K562 (cell line): ENCODE measurements at regions not wholly inside any gene's neighbourhood (a gene's known extent, or its start where the extent isn't known, plus 50 kb on each side); places are given as distances from the start of the nearest gene placed in this dataset.

Source experiments
- ATAC-seq: fragments of 200-7000 bp; cut with Tn5 transposase; 3 replicates; pipeline ENCODE4 v1.9.1; 2020; ENCODE audit warnings: moderate library complexity
- BruUV-seq: library from RNA; stranded (reverse); fragments of 400-500 nt; replicated peaks from 2 replicates; lab custom pipeline; 2021; lab: Mats Ljungman, UMichigan
- CTCF ChIA-PET: fragments of 300-600 bp; formaldehyde crosslinking; extraction: SDS; loops from one replicate; lab custom pipeline; 2021; ENCODE audit warnings: low intra/inter-chr PET ratio; lab: Yijun Ruan, JAX
- POLR2A ChIA-PET: fragments of 300-600, 350-650 bp; sonication (Branson Sonifier 250); formaldehyde crosslinking; extraction: SDS; loops from one replicate; lab custom pipeline; 2021; ENCODE audit warnings: antibody characterized with exemption, inconsistent platforms; lab: Yijun Ruan, JAX
- DNase-seq, 4 experiments: peaks; one replicate each; pipeline versions ENCODE4 v3.0.0 to v3.0.0-alpha.2; 2011 to 2018; ENCODE audit warnings: low spot score in 3 of 4, mixed read lengths in 3 of 4; ENCODE audit errors: extremely low read depth in 1 of 4
- FAIRE-seq: peaks from 2 replicates; lab custom pipeline; 2011; peaks lifted over from hg19 to GRCh38; lab: Jason Lieb, UNC
- H2AFZ ChIP-seq: 2 replicates; pipeline ENCODE4 v1.6.0; 2011; ENCODE audit warnings: low read depth, low read length, control low read depth, inconsistent platforms
- H3K27ac ChIP-seq: fragments of 200-600 bp; 3 replicates; pipeline ENCODE4 v1.8.0; 2011; ENCODE audit warnings: low read depth, mild to moderate bottlenecking, control low read depth, inconsistent platforms, low read length, moderate library complexity, mixed read lengths; ENCODE audit errors: extremely low read depth
- H3K27me3 ChIP-seq, 2 experiments: fragments of 300-600 bp in 1 of 2; 2 replicates in 1 of 2; 3 replicates in 1 of 2; pipeline versions ENCODE4 v1.6.0 to v1.8.0; 2011; ENCODE audit warnings: inconsistent platforms in 2 of 2, low read length in 2 of 2, mild to moderate bottlenecking in 1 of 2, mixed read lengths in 1 of 2, moderate library complexity in 1 of 2; ENCODE audit not compliant: control insufficient read depth in 2 of 2, insufficient read depth in 2 of 2
- H3K36me3 ChIP-seq: fragments of 300-600 bp; 3 replicates; pipeline ENCODE4 v1.8.0; 2011; ENCODE audit warnings: mild to moderate bottlenecking, low read length, inconsistent platforms; ENCODE audit not compliant: control insufficient read depth, insufficient read depth
- H3K4me1 ChIP-seq, 2 experiments: fragments of 200-600 bp in 1 of 2; replicated peaks in 1 of 2; 2 replicates in 1 of 2; 3 replicates in 1 of 2; pipeline versions ENCODE4 v1.5.1 to v1.8.0; 2011; ENCODE audit warnings: inconsistent platforms in 2 of 2, low read length in 2 of 2, mild to moderate bottlenecking in 1 of 2, mixed read lengths in 1 of 2, moderate library complexity in 1 of 2; ENCODE audit not compliant: control insufficient read depth in 2 of 2, insufficient read depth in 2 of 2
- H3K4me2 ChIP-seq: 2 replicates; pipeline ENCODE4 v1.6.1; 2011; ENCODE audit warnings: low read length, control low read depth, inconsistent platforms, mixed read lengths; ENCODE audit not compliant: insufficient read depth
- H3K4me3 ChIP-seq: fragments of 200-600 bp; sonication (generic), shearing (Covaris generic); 2 replicates; pipeline ENCODE4 v1.5.1; 2016; ENCODE audit warnings: control low read depth, inconsistent platforms
- H3K79me2 ChIP-seq: fragments of 200-600 bp; 3 replicates; pipeline ENCODE4 v1.8.0; 2011; ENCODE audit warnings: low read length, inconsistent platforms; ENCODE audit not compliant: control insufficient read depth, insufficient read depth
- H3K9ac ChIP-seq, 2 experiments: 2 replicates each; pipeline versions ENCODE4 v1.6.0 to v1.6.1; 2011; ENCODE audit warnings: low read depth in 2 of 2, low read length in 2 of 2, control low read depth in 1 of 2, inconsistent platforms in 1 of 2, mild to moderate bottlenecking in 1 of 2, mixed read lengths in 1 of 2; ENCODE audit not compliant: insufficient read depth in 1 of 2
- H3K9me1 ChIP-seq: one replicate; pipeline ENCODE4 v1.6.0; 2011; ENCODE audit warnings: inconsistent platforms, mild to moderate bottlenecking, low read length, moderate library complexity; ENCODE audit not compliant: control insufficient read depth, insufficient read depth
- H3K9me3 ChIP-seq: replicated peaks from 2 replicates; pipeline ENCODE4 v1.5.1; 2011; ENCODE audit warnings: low read depth, low read length, inconsistent platforms; ENCODE audit not compliant: control insufficient read depth, insufficient read depth
- H4K20me1 ChIP-seq: replicated peaks from 2 replicates; pipeline ENCODE4 v1.6.1; 2011; ENCODE audit warnings: low read length, inconsistent platforms, mixed read lengths; ENCODE audit not compliant: control insufficient read depth, insufficient read depth
- CBFA2T2 ChIP-seq: fragments of 450-650 bp; conservative IDR thresholded peaks from 2 replicates; pipeline ENCODE4 v1.6.1; 2017; ENCODE audit warnings: mild to moderate bottlenecking
- EHMT2 ChIP-seq: fragments of 450-650 bp; IDR thresholded peaks from 2 replicates; pipeline ENCODE4 v1.6.1; 2018; ENCODE audit warnings: antibody characterized with exemption
- ELF1 ChIP-seq: fragments of 200-800 bp; sonication (Bioruptor generic); IDR thresholded peaks from 2 replicates; pipeline ENCODE4 v1.6.1; 2016; ENCODE audit warnings: missing genetic modification characterization, missing compliant biosample characterization
- GATA2 ChIP-seq: sonication (generic); formaldehyde crosslinking; IDR thresholded peaks from 2 replicates; pipeline ENCODE4 v1.4.0; 2020; ENCODE audit warnings: mild to moderate bottlenecking, missing genetic modification reagents
- KHSRP ChIP-seq: fragments of 450-650 bp; IDR thresholded peaks from 2 replicates; pipeline ENCODE4 v1.6.1; 2017
- LARP7 ChIP-seq: fragments of 450-650 bp; IDR thresholded peaks from 2 replicates; pipeline ENCODE4 v1.6.1; 2016
- LEF1 ChIP-seq: fragments of 450-650 bp; IDR thresholded peaks from 2 replicates; pipeline ENCODE4 v1.6.1; 2016; ENCODE audit warnings: mild to moderate bottlenecking
- MTA3 ChIP-seq: fragments of 450-650 bp; formaldehyde crosslinking; IDR thresholded peaks from 2 replicates; pipeline ENCODE4 v1.6.1; 2017; ENCODE audit warnings: mild to moderate bottlenecking, borderline replicate concordance
- POLR2H ChIP-seq: IDR thresholded peaks from 2 replicates; pipeline ENCODE4 v1.6.1; 2016; ENCODE audit warnings: missing genetic modification characterization, low read depth, mild to moderate bottlenecking, control low read depth, missing compliant biosample characterization, moderate library complexity
- PTRF ChIP-seq: fragments of 450-650 bp; IDR thresholded peaks from 2 replicates; pipeline ENCODE4 v1.6.1; 2016; ENCODE audit warnings: mild to moderate bottlenecking, missing genetic modification characterization, missing compliant biosample characterization
- RBBP5 ChIP-seq: fragments of 200-600 bp; sonication (generic); IDR thresholded peaks from 2 replicates; pipeline ENCODE4 v1.6.1; 2012; ENCODE audit warnings: borderline replicate concordance, mild to moderate bottlenecking, low read length, control low read depth, inconsistent platforms; ENCODE audit not compliant: insufficient read depth, poor library complexity, severe bottlenecking
- RERE ChIP-seq: sonication (generic); formaldehyde crosslinking; IDR thresholded peaks from 2 replicates; pipeline ENCODE4 v1.8.0; 2023; ENCODE audit warnings: missing genetic modification reagents, mild to moderate bottlenecking, borderline replicate concordance
- SIRT6 ChIP-seq: IDR thresholded peaks from one replicate; pipeline ENCODE4 v1.6.1; 2012; ENCODE audit warnings: low read depth, mild to moderate bottlenecking, control low read depth, inconsistent platforms, low read length, moderate library complexity
- SRSF1 ChIP-seq: fragments of 200-400 bp; formaldehyde crosslinking; IDR thresholded peaks from 2 replicates; pipeline ENCODE4 v1.6.1; 2017; ENCODE audit warnings: mild to moderate bottlenecking, low read depth, low read length, moderate library complexity
- TARDBP ChIP-seq: fragments of 450-650 bp; IDR thresholded peaks from 2 replicates; pipeline ENCODE4 v1.6.1; 2016
- ZNF75A ChIP-seq: fragments of 450-650 bp; formaldehyde crosslinking; IDR thresholded peaks from 2 replicates; pipeline ENCODE4 v1.4.0; 2020; ENCODE audit warnings: mild to moderate bottlenecking
- WGBS: fragments of 100-300 bp; shearing (Covaris generic); methylation state at CpG from one replicate; pipeline ENCODE4 v1.1.6; 2016; ENCODE audit warnings: low coverage, mixed read lengths; ENCODE audit not compliant: insufficient coverage; ENCODE audit errors: missing lambda C conversion rate; 5-methylcytosine and 5-hydroxymethylcytosine counted together
- in situ Hi-C: fragments of 300-500 bp; cut with MboI; formaldehyde crosslinking; loops from 4 replicates; pipeline ENCODE4 v1.15.0; 2018; ENCODE audit warnings: inconsistent platforms, mixed read lengths
- intact Hi-C: fragments of 100-400 bp; cut with micrococcal nuclease; formaldehyde crosslinking; loops from 2 replicates; pipeline ENCODE4 v1.14.2; 2022

GRCh38 chr10:43868952-43869351 lies 220.3 kb upstream of the ZNF32 start:
- no peak overlapping the region for H3K27ac ChIP-seq
- no peak for TF ChIP-seq RBBP5
- TF ChIP-seq TARDBP = no peak
- no peak for TF ChIP-seq GATA2 (CRISPR knock-in tag)
- no peak for TF ChIP-seq SRSF1
- TF ChIP-seq SIRT6 = no peak
- no peak for TF ChIP-seq LEF1
- TF ChIP-seq EHMT2 = no peak
- TF ChIP-seq KHSRP = no peak
- no peak for TF ChIP-seq LARP7
- no peak for TF ChIP-seq CBFA2T2
- no peak for TF ChIP-seq ZNF75A (CRISPR knock-in tag)
- no peak for TF ChIP-seq ELF1 (tag)
- TF ChIP-seq RERE (CRISPR knock-in tag) = no peak
- TF ChIP-seq POLR2H (tag) = no peak
- TF ChIP-seq PTRF (tag) = no peak
- no peak for TF ChIP-seq MTA3
- BruUV-seq = no TSS peak
- no peak overlapping the region for H3K4me3 ChIP-seq
- peaks cover 4% of the 10 kb centered on the region; the same call in 1 of the 2 replicates for H4K20me1 ChIP-seq
- no peak overlapping the region for H3K4me2 ChIP-seq
- in situ Hi-C loops = no loop called here
- no peak overlapping the region for H3K9ac ChIP-seq
- FAIRE-seq (no peak), DNase-seq (no peak), ATAC-seq (no peak)
- H3K36me3 ChIP-seq = no peaks in the 10 kb centered on the region
- ChIA-PET CTCF (no interaction called here), POLR2A (interaction anchor here (0.7 kb wide), 1 partner anchor 152 kb away, joined by 3 read pairs; no protein-coding TSS in a partner anchor)
- no peaks in the 10 kb centered on the region for H3K79me2 ChIP-seq
- H2AFZ ChIP-seq = no peak overlapping the region
- peaks cover 2 to 47% of the 10 kb centered on the region in 2 experiments; a peak in 2 of 5 replicates for H3K27me3 ChIP-seq
- no peaks in the 10 kb centered on the region for H3K9me1 ChIP-seq
- intact Hi-C loops = no loop called here
- 5% methylated on average over 6 of the region's 6 CpGs for WGBS
- H3K9me3 ChIP-seq = no peaks in the 10 kb centered on the region
- H3K4me1 ChIP-seq = no peaks in the 10 kb centered on the region; a peak in 1 of 5 replicates
